CD4-positive, alpha-beta T cell treated with Interleukin-2 at 100 ng/mL for 4 hours (primary cell): ENCODE measurements at regions not wholly inside any gene's neighbourhood (a gene's known extent, or its start where the extent isn't known, plus 50 kb on each side); places are given as distances from the start of the nearest gene placed in this dataset.

Experiments used
- DNase-seq: peaks from one replicate; pipeline ENCODE4 v3.0.0-alpha.2; 2020; ENCODE audit warnings: low spot score

DNA sequence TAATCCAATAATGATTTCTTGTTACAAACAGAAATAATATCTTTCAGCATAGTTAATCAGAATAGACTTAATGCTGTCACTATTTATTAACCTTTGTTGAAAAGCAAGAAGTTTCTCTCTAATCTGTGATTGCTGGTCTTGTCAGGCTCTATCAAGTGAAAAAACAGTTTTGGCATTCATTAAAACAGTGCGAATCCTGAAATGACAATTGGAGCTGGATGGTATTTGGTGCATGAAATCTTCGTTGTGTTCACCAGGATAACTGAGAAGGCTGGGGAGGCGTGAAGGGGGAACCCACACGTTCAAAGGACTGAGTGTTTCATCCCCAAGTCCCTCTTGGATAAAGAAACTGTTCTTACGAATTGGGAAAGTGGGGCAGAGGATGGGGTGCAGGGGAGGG is 190.2 kb upstream of the MYL2 start:
- no peak for DNase-seq

DNA sequence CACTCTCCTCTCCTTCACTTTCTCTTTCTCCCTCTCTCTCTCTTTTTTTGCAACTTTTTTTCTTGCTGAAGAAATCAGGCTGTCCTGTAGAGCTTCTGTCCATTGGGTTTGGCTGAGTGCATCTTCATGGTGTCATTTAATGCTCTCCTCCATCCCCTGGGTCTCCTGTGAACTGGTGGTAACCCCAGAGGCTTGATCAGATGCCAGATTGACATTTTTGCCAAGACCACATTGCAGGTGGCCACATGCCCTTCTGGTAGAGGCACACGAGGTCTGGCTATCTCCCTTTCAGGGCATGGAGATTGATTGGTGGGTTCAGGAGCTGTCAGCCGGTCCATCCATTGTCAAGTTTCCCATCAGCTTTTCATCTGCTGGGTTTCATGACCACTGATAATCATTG is 188.3 kb upstream of the MYL2 start:
- no peak for DNase-seq

DNA sequence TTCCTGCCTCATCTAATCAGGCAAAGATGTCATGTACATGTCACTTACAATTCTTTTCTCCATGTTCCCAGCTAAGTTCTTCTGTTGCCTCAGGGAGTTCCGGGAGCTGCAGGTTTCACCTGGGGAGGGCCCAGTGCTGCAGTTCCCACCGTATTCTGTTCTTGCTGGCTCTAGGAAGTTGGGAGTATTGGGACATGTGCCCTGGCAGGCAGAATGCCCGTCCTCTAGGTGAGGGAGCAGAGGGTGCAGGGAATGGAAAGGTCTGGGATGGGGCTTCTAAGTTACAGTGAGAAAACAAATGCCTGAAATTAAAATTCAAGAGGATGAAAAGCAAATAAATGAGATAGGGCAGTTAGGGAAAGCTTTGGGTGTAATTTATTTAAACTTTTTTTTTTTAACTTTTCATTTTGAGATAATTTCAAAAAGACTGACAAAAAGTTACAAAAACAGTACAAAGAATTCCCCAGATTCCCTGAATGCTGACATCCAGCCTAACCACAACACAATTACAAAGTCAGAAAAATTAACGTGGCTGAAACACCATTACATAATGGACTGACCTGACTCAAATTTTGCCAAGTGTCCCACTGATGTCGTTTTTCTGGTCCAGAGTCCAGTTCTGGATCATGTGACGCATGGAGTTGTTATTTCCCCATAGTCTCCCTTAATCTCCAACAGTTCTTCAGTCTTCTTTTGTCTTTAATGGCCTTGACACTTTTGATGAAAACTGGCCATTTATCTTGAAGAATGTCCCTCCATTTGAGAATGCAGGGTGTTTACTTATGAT is 187.2 kb upstream of the MYL2 start:
- no peak for DNase-seq

DNA sequence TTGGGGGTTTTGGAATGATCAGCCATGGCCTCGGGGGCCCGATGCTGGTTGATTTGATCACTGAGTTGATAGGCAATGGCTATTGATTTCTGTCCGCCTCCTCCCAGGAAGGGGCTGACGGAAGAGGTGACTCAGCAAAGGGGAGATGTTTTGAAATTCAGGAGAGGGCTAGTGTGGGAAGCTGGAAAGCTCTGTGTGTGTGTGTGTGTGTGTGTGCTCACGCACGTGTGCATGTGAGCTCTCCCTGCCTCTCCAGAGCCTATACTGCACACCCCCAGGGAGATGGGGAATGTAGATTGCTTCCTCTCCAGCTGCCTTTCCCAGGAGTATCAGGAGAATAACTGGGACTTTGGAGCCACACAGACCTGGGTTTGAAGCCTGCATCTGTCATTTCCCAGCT is 184.9 kb upstream of the MYL2 start:
- no peak for DNase-seq

DNA sequence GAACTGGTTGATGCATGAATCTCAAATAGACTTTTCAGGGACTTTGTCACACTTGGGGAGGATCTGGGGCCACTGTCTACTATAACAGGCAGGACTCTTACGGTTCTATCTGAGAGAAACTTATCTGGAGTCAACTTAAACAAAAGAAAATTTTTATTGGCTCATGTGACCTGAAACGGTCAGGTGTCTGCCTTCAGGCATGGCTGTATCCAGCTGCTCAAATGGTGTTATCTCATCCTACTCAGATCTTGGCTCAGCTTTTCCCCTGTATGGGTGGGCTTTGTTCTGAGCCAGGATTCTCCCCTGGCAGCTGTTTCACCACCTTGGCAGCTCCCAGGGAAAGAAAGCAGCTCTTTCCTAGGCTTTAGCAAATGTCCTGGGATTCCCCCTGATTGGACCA is 183.2 kb upstream of the MYL2 start:
- DNase-seq: no peak

DNA sequence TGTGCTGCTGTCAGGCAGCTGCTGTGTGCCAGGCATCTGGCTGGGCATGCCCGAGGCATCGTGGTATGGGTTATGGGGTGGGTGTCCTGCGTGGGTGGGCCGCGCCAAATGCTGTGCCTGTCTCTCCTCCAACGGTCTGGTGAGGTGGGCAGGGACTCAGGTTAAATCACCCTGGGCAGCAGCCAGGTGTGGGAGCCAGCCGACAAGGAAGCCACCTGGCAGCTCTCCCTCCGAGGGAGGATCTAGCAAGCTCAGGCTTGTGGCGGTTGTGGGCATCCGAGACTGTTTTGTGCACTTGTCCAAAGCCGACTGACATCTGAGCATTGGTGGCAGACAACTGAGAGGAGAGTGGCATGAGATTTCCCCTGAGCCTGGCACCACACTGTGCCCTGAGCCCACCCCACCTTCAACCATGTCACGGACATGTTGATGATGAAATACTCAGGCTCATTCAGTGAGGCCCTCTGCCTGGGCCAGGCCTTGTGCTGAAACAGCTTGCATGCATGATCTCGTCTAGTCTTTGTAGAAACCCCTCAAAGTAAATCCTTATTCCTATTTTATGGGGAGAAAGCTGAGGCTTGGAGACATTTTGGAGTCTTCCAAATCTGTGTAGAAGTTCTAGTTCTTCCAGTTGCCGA is 181.8 kb upstream of the MYL2 start:
- DNase-seq: no peak

DNA sequence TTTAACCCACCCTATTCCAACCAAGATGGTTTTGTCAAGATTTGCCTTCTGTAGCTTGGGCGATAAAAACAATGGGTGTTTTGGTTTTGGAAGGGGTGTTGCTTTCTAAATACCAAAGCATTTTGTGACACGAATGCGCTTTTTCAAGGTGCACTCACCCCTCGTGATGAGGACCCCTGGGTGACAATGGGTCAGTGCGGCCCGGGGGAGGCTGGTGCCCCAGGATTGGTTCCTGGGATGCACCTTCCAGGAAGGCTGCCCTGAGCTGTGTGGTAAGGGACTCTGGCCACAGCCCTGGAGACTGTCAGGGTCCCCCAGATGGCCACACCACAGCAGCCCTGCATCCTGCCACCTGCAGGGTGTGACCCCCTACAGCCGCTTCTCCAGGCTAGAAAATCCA is 180.6 kb upstream of the MYL2 start:
- DNase-seq: no peak

DNA sequence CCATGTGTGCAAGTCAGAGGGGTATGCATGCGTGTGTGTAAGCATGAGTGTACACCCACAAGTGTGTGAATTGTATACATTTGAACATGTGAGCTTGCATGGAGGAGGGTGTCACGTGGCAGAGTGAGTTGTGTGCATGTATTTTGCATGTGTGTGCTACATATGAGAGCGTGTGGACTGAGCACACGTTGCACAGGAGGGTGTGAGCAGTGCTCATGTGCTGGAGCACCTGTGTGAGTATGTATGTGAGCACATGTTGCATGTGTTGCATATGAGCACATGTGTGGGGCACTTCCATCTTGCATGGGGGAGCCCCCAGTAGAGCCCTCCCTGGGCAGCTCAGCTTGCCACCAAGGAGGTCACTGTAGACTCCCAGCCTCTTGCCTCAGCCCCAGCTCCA is 180.2 kb upstream of the MYL2 start:
- DNase-seq: no peak

DNA sequence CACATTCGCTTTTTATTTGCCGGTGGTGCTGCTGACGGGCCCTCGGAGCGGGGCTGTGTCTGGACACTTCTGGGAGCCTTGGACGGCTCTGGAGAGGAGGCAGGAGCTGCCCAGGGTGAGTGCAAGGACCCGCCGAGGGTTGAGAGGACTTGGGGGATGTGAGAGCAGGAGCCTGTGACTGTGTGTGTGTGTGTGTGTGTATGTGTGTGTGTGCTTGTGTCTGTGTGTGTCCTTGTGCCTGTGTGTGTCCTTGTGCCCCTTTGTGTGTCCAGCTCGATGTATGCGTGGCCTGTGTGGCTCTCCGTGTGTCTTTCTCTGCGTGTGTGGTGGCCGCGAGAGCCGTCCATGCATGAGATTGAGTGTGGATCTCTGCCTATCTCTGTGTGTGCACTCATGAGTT is 179.6 kb upstream of the MYL2 start:
- DNase-seq: no peak

DNA sequence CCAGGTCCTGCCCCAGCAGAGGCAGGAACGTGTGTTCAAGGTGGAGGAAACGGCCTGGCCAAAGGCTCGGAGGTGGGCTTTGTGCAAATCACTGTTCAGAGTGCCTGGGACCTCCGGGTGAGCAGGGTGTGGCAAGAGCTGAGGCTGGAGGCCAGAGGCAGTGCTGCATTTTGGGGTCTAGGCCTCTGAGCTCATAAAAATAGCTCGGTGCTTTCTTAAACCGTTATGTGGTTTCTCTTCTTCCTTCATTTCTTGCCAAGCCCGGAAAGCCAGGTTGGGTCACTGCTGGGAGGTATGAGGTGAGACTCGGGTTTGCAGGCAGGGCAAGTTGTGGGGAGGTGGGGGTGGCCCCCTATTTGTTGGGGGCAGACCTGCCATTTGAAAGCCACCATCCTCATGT is 178.8 kb upstream of the MYL2 start:
- no peak for DNase-seq

DNA sequence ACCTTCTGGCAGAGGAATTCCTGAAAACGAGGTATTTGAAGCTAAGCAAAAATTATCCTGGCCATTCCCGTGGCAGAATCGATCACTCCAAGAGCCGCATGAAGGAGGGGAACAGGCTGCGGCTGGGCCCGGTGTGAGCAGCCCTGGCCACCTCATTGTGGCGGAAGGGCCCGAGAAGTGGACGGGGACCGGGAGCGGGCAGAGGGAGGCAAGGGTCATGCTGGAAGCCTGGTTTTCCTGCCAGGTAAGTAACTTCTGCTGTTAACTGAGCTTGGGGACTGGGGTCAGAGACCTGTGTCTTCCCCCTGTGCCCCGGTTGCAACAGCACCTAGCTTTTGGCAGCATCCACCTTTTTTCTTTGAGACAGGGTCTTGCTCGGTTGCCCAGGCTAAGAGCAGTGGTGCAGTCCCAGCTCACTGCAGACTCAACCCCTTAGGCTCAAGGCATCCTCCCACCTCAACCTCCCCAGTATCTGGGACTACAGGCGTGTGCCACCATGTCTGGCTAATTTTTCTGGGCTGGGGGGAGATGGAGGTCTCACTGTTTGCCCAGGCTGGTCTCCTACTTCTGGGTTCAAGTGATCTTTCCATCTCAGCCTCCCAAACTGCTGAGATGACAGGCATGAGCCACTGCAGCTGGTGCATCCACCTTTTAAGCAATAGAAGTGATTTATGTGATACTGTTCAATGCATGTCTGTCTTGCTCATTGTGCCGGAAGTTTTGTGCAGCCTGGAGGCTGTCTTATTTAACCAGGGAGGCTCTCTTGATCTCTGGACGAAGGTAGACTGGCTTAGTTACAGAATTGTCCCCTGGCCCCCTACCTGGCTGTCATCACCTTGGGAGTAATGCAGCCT is 174.0 kb upstream of the MYL2 start:
- DNase-seq: no peak

DNA sequence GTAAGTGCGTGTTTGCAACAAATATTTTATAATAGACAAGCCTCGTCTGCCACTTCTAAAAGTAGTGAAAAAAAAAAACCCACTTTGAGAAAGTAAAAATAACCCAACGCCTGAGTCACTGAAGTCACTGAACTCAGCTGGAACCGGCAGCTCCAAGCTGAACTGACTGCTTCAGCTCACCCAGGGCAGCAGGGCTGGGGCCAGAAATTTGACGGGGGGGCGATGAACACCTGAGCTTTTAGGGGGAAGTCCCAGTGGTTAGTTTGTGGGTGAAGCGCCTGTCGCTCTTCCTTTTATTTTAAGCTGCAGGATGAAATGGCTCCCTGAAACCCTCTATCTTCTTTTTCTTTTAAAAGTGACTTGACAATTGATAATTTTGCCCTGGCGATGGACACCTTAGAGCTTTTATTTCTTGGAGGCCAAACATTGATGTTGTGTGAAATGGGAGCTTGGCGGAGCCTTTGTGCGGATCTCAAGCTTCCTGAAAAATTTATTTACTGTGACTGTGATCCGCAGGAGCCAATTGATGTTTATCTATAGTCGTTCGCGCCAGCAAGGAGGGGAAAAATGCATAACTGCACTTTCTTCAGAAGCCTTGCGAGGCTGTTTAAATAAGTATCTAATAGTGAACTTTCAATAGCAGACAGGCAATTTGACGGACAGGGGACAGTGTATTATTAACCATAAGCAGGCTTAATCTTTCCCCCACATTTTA is 173.2 kb upstream of the MYL2 start:
- DNase-seq: peak; percentile 21

DNA sequence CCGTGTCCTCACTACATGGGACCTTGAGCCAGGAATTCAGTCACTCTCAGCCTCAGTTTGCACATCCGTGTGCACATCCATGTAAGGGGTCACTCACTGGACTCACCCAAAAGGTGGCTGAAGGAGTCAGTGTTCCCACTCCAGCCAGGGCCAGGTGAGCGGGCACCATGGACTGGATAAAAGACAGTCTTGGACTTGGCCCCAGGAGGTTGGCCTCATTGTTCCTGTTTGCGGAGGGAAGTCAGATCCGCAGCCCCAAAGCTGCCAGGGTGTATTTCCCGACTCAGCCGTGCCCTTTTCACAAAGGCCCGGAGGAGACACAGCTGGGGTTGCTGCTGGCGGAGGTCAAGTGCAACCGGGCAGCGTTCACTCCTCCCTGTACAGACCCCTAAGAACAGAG is 170.7 kb upstream of the MYL2 start:
- no peak for DNase-seq

DNA sequence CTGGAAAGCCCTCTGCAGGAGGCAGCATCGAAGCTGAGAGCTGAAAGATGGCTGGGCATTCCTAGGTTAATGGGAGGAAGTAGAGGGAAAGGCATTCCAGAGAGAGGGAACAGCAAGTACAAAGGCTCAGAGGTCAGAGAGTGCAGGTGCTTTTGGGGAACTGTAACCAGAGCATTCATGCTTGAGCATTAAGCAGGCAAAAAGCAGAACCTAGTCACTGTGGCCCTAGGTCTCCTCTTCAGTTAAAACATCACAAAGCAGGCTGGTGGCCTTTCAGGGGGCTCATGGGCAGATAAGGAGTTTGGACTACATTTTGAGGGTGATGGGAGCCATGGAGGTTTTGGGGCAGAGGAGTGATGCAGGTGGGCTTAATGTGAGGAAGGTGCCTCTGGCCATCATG is 169.2 kb upstream of the MYL2 start:
- DNase-seq: no peak

DNA sequence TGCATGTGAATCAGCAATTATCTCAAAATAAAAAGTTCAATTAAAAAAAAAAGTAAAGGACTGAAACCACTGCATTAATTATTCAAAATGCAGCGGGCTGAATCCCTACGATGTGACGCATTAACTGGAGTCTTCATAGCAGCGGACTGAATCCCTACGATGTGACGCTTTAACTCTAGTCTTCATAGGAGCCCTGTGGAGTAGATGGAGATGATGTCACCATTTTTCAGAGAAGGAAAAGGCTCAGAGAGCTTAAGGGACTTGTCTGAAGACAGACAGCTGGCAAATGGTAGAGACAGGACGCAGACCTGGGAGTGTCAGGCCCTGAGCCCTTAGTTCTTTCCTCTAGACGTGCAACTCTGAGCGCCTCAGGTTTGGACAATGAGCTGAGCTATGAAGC is 168.0 kb upstream of the MYL2 start:
- no peak for DNase-seq

DNA sequence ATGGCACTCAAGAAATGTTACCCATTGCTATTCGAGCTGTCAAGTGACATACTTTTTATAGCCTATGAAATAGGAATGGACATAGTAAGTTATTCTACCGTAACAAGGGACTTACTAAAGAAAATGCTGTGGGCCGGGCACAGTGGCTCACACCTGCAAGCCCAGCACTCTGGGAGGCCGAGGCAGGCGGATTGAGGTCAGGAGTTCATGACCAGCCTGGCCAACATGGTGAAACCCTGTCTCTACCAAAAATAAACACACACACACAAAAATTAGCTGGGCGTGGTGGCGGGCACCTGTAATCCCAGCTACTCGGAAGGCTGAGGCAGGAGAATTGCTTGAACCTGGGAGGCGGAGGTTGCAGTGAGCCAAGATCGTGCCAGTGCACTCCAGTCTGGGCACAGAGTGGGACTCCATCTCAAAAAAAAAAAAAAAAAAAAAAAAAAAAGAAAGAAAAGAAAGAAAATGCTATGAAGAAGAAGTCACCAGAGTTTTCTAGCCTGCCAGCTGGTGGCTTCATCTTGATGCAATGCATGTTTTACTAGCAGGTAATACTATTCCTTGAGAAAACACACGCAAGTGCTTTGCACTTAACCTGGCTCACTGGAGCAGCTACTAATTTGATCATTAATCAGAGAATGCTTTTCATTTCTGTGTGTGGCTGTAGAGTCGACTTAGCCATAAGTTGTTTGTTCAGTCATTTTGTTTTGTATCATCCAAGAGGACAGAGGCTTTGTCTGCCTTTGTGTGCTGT is 166.7 kb upstream of the MYL2 start:
- DNase-seq: no peak

DNA sequence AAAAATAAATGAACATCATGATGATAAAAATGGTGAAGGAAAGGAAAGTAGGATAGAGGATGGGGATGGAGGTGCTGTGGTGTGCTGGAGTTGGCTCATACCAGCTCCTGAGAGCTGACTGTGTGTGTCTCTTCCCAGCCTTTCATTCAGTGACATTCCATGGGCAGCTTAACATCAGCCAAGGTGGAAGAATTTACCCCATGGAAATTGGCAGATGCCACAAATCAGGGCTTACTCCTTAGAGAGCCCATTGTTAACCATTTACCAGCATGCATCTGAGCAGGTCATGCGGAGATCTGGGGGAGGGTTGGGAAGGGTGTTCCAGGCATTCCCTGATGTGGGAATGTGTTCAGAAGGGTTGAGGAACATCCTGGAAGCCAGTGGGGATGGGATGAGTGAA is 164.7 kb upstream of the MYL2 start:
- no peak for DNase-seq

DNA sequence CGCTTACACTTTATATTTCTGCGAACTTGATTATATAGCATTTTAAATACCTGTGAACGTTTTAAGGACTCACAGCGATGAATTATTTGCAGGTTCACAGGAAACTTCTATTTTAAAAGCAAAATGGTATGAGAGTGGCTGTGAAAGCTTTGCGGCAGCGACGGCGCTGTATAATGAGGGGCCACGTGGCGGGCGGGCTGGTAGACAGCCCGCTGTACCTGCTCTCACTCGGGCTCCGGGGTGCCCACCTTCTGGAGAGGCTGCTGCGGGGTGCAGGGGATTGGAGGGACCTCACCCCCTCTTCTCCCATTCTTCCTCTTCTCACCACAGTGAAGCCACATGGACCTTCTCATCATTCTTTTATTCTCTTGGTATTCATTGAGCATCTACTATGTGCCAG is 164.2 kb upstream of the MYL2 start:
- no peak for DNase-seq

DNA sequence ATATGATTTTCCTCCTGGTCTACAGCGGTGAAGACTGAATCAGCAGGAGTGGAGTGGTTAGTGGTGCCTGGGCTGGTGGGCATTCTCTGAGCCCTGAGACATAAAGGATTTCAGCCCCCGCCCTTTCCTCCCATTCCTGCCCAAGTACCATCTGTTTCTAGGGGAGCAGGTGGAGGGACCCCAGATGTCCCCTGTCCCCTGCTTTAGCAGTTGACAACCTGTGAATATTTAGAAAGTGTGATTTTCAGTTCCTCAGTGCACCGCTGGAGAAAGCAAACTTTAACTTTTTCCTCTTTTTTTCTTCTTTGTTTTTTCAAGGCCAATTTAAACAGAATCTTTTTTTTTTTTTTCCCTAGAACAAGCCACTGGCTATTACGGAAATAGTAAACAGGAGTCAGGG is 163.8 kb upstream of the MYL2 start:
- no peak for DNase-seq

DNA sequence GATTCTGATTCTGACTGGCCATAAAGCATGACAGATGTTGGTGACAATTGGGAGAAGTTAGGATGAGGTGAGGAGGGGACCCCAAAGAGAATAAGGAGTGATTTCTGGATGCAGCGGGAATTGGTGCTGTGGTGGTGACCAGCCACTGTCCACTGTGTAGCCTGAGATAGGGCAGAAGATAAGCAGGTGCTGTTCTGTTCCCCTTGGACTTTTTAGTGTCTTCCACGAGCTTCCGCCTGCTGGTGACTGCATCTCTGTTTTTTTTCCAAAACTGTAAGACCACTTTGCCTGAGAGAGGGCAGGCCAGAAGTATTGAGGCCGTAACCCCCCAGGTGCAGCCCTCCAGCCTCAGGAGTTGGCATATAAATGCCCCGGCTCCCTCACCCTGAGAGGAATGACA is 161.2 kb upstream of the MYL2 start:
- no peak for DNase-seq

DNA sequence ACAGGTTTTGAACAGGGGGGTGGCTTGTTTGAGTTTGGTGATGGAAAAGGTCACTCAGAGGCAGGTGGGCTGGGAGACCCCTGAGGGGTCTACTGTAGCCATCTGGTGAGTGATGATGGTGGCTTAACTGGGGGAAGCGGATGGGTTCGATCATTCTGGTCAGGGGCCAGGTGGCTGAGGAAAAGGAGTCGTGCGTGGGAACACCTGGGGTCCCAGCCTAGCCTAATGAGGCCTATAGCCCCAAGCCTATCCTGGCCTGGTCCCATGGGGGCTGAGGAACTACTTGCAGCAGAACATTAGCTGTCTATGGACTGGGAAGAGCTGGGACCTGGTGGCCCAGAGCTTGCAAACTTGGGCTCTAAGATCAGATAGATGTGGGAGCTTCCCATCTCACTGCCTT is 158.4 kb upstream of the MYL2 start:
- no peak for DNase-seq
